Body of pancreas (tissue), 4 donors: ENCODE measurements at regions not wholly inside any gene's neighbourhood (a gene's known extent, or its start where the extent isn't known, plus 50 kb on each side); places are given as distances from the start of the nearest gene placed in this dataset.

ENCODE experiments used
- ATAC-seq: fragments of 150-250 bp; one replicate; pipeline ENCODE4 v1.9.1; 2016
- DNase-seq, 4 donors: peaks; one replicate each; pipeline ENCODE4 v3.0.0-alpha.2; 2019
- H3K27ac ChIP-seq, 4 donors: fragments of 200-600 bp; sonication (generic); 1 replicate in 3 of 4; 2 replicates in 1 of 4; pipeline versions ENCODE4 v1.5.1 to v1.6.1; 2016 to 2019; ENCODE audit warnings: mild to moderate bottlenecking in 1 of 4, mixed read lengths in 1 of 4, moderate library complexity in 1 of 4
- H3K27me3 ChIP-seq, 2 donors: fragments of 200-600 bp; sonication (generic); one replicate each; pipeline ENCODE4 v1.6.0; 2016; ENCODE audit warnings: mild to moderate bottlenecking in 1 of 2
- H3K36me3 ChIP-seq, 2 donors: fragments of 200-600 bp; sonication (generic); replicated peaks in 1 of 2; 2 replicates each; pipeline ENCODE4 v1.5.1; 2016; ENCODE audit warnings: low read depth in 2 of 2; ENCODE audit not compliant: insufficient read depth in 1 of 2
- H3K4me1 ChIP-seq: fragments of 200-600 bp; sonication (generic); one replicate; pipeline ENCODE4 v1.6.0; 2016
- H3K4me3 ChIP-seq, 2 donors: fragments of 200-600 bp; sonication (generic); 1 replicate in 1 of 2; 2 replicates in 1 of 2; pipeline ENCODE4 v1.5.1; 2016 to 2019
- H3K9me3 ChIP-seq, 3 donors: fragments of 200-600 bp; sonication (generic); 1 replicate in 2 of 3; 2 replicates in 1 of 3; pipeline ENCODE4 v1.5.1; 2016
- POLR2A ChIP-seq, 3 donors: fragments of 450-650 bp; IDR thresholded peaks; one replicate each; pipeline ENCODE4 v1.6.1; 2016; ENCODE audit warnings: antibody characterized with exemption in 3 of 3, mild to moderate bottlenecking in 2 of 3
- WGBS, 2 donors: methylation state at CpG; one replicate each; pipeline ENCODE4 v1.1.5; 2017; 5-methylcytosine and 5-hydroxymethylcytosine counted together
- intact Hi-C: fragments of 100-400 bp; cut with DNase I; formaldehyde crosslinking; loops from one replicate; pipeline ENCODE4 v1.15.1; 2023
- TF ChIP-seq, protein P1 (sequence below), 7 experiments: fragments of 450-650 bp in 4 of 7; fragments of 200-600 bp in 3 of 7; sonication (generic) in 3 of 7; IDR thresholded peaks; one replicate each; pipeline ENCODE4 v1.5.1; 2016 to 2019; ENCODE audit warnings: antibody characterized with exemption in 7 of 7

DNA sequence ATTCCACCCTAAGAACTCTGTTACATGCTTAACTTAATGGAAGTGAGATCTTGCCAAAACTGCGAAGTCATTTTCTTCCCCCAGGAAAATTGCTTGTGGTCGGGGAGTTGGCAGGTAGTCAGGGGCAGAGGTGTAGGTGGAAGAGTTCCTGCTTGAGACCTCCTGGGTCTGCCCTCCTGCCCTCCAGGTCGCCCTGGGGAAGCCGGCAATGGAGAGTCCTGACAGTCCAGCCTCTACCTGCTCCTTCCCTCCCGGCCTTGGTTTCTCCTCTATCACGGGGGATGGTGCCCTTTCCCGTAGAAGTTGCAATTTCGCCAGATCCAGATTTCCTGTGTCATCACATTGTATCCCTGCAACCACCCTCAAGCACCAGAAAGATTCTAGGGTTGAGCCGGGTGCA lies 463.8 kb downstream of the MATN1 start:
- H3K4me1 ChIP-seq = no peaks in the 10 kb centered on the region
- intact Hi-C loops = no loop called here
- WGBS, 2 donors = 41 to 50% methylated on average over 9 of the region's 9 CpGs

DNA sequence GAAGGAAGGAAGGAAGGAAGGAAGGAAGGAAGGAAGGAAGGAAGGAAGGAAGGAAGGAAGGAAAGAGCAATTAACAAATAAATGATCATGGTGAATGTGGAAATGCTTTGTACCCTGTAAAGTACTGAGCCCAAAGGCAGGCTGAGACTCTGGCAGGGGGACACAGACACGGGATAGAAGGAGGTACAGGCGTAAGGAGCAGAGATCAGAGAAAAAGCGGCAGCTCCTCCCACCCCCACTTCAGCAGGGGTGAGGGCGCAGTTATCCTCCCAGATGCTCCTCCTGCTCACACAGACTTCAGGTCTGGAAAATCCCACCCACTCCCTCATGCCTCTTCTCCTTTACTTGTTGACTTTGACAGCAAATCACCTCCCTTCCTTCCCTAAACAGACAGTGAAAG lies 464.5 kb downstream of the MATN1 start:
- H3K27me3 ChIP-seq = no peaks in the 10 kb centered on the region
- no peaks in the 10 kb centered on the region for H3K36me3 ChIP-seq
- no peak for ATAC-seq
- no peak for DNase-seq
- no peaks in the 10 kb centered on the region for H3K4me1 ChIP-seq
- TF ChIP-seq, protein P1, sequence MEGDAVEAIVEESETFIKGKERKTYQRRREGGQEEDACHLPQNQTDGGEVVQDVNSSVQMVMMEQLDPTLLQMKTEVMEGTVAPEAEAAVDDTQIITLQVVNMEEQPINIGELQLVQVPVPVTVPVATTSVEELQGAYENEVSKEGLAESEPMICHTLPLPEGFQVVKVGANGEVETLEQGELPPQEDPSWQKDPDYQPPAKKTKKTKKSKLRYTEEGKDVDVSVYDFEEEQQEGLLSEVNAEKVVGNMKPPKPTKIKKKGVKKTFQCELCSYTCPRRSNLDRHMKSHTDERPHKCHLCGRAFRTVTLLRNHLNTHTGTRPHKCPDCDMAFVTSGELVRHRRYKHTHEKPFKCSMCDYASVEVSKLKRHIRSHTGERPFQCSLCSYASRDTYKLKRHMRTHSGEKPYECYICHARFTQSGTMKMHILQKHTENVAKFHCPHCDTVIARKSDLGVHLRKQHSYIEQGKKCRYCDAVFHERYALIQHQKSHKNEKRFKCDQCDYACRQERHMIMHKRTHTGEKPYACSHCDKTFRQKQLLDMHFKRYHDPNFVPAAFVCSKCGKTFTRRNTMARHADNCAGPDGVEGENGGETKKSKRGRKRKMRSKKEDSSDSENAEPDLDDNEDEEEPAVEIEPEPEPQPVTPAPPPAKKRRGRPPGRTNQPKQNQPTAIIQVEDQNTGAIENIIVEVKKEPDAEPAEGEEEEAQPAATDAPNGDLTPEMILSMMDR (IDR thresholded peaks at IDR 0.05) = no peak
- TF ChIP-seq POLR2A (IDR thresholded peaks at IDR 0.05) = no peak
- H3K27ac ChIP-seq = no peak overlapping the region
- H3K9me3 ChIP-seq = no peaks in the 10 kb centered on the region
- 19 to 20% methylated on average over 4 of the region's 4 CpGs for WGBS, 2 donors
- no peak overlapping the region for H3K4me3 ChIP-seq
- intact Hi-C loops = no loop called here

More for the DNA sequence above, 463.8 kb downstream of the MATN1 start:
- no peaks in the 10 kb centered on the region for H3K27me3 ChIP-seq
- TF ChIP-seq POLR2A (IDR thresholded peaks at IDR 0.05) = no peak
- TF ChIP-seq, protein P1 (IDR thresholded peaks at IDR 0.05) = no peak
- no peaks in the 10 kb centered on the region for H3K36me3 ChIP-seq
- no peak overlapping the region for H3K4me3 ChIP-seq
- ATAC-seq = no peak
- no peak overlapping the region for H3K27ac ChIP-seq
- no peak for DNase-seq
- no peaks in the 10 kb centered on the region for H3K9me3 ChIP-seq

DNA sequence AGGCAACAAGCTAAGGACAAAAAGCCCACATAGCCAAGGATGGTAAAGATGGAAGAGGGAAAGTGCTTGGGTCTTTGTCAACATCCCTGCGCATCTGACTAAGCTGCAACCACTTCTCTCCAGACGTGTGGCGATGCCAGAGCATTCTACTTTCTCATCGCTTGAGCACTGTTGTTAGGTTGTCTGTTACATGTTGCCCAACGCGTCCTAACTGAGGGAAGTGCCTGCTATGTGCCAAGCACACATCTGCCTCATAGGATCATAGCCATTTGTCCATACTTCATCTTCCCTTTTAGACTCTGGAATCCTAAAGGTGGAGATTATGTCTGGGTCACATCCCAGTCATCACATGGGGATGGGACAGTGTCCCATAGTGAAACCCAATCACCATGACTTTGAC lies 464.9 kb downstream of the MATN1 start:
- no peak for TF ChIP-seq POLR2A (IDR thresholded peaks at IDR 0.05)
- TF ChIP-seq, protein P1 (IDR thresholded peaks at IDR 0.05) = no peak
- no peak for ATAC-seq
- 61 to 84% methylated on average over 6 of the region's 6 CpGs for WGBS, 2 donors
- Histone ChIP-seq H3K36me3 (no peaks in the 10 kb centered on the region), H3K4me3 (no peak overlapping the region), H3K27ac (no peak overlapping the region), H3K4me1 (no peaks in the 10 kb centered on the region), H3K9me3 (no peaks in the 10 kb centered on the region), H3K27me3 (no peaks in the 10 kb centered on the region)
- DNase-seq = no peak
- intact Hi-C loops = no loop called here

DNA sequence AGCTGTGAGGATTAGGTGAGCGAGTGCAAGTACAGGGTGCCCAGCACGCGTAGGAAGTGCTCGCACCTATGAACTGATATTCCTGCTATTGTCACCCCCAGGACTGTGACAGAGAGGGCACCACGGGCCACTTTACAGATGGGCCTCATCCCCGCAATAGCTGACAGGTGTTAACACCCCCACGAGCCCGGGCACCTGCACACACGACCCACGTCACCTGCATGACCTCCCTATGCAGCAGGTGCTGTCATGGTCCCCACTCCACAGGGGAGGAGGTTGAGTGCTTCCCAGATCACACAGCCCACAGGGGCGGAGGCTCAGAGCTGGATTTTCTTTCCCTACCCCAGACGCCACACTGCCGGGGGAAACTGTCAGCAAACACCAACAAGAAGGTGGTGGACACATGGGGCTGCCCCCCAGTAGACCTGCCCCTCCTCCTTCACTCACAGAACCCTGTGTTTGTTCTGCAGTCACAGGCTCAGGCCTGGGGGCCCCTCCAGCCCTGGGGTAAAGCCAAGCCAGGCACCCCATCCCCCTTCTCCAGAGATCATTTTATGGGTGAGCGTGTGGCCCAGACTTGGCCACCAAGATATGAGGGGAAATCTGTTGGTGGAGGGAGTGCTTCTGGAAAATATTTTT lies 465.5 kb downstream of the MATN1 start:
- Histone ChIP-seq H3K36me3 (no peaks in the 10 kb centered on the region), H3K27me3 (no peaks in the 10 kb centered on the region), H3K4me1 (no peaks in the 10 kb centered on the region), H3K9me3 (no peaks in the 10 kb centered on the region), H3K27ac (no peak overlapping the region), H3K4me3 (no peak overlapping the region)
- 62% methylated on average over 10 to 14 of the region's 14 CpGs for WGBS, 2 donors
- TF ChIP-seq, protein P1 (IDR thresholded peaks at IDR 0.05) = no peak
- no peak for TF ChIP-seq POLR2A (IDR thresholded peaks at IDR 0.05)
- intact Hi-C loops = no loop called here
- DNase-seq = no peak
- ATAC-seq = no peak

DNA sequence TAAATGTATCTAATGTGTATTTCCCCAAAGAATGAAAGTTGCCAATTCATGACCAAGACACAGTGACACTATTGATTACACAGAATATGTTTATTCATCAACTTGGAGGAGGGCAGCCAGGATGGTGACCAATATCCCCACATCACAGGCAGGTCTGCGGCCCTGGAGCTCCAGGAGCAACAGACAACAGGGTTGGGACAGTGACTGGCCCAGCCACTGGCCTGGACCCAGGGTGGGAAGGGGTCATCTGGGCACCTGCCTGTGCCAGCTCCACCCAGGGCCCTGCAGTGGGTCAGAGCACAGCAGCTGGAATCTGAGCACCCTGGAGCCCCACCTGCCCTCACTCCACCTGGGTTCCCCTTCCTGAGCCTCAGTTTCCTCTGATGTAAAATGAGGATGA lies 466.1 kb downstream of the MATN1 start:
- H3K4me3 ChIP-seq = no peak overlapping the region
- H3K4me1 ChIP-seq = no peaks in the 10 kb centered on the region
- H3K36me3 ChIP-seq = no peaks in the 10 kb centered on the region
- no peaks in the 10 kb centered on the region for H3K9me3 ChIP-seq
- intact Hi-C loops = no loop called here
- ATAC-seq = no peak
- 55 to 100% methylated on average over 1 of the region's 1 CpG for WGBS, 2 donors
- TF ChIP-seq, protein P1 (IDR thresholded peaks at IDR 0.05) = no peak
- no peak for TF ChIP-seq POLR2A (IDR thresholded peaks at IDR 0.05)
- H3K27me3 ChIP-seq = no peaks in the 10 kb centered on the region
- H3K27ac ChIP-seq = no peak overlapping the region
- DNase-seq = no peak
